HepG2 (cell line): ENCODE measurements at regions not wholly inside any gene's neighbourhood (a gene's known extent, or its start where the extent isn't known, plus 50 kb on each side); places are given as distances from the start of the nearest gene placed in this dataset.

ENCODE experiments used
- ATAC-seq: fragments of 200-7000 bp; cut with Tn5 transposase; 3 replicates; pipeline ENCODE4 v1.9.1; 2020; ENCODE audit warnings: mild to moderate bottlenecking, moderate library complexity
- BruUV-seq: library from RNA; stranded (reverse); fragments of 400-500 nt; replicated peaks from 2 replicates; lab custom pipeline; 2021; lab: Mats Ljungman, UMichigan
- CTCF ChIA-PET: fragments of 300-600 bp; formaldehyde crosslinking; extraction: SDS; loops from one replicate; lab custom pipeline; 2021; ENCODE audit warnings: low total read pairs, inconsistent platforms, low intra/inter-chr PET ratio; lab: Yijun Ruan, JAX
- POLR2A ChIA-PET: fragments of 350-600 bp; sonication (Branson Sonifier 250); formaldehyde crosslinking; loops from one replicate; lab custom pipeline; 2020; ENCODE audit warnings: antibody characterized with exemption, inconsistent platforms; lab: Yijun Ruan, JAX
- DNase-seq: peaks from one replicate; pipeline ENCODE4 v3.0.0-alpha.2; 2015; ENCODE audit warnings: low spot score
- FAIRE-seq: peaks from 3 replicates; lab custom pipeline; 2011; peaks lifted over from hg19 to GRCh38; lab: Jason Lieb, UNC
- H2AFZ ChIP-seq: one replicate; pipeline ENCODE4 v1.6.1; 2011; ENCODE audit warnings: low read length, inconsistent platforms
- H3K27ac ChIP-seq: fragments of 300-600 bp; 3 replicates; pipeline ENCODE4 v1.8.0; 2011; ENCODE audit warnings: mixed run types, mild to moderate bottlenecking, mixed read lengths, low read length, inconsistent platforms; ENCODE audit not compliant: insufficient read depth; ENCODE audit errors: extremely low read length
- H3K27me3 ChIP-seq, 2 experiments: fragments of 200-600 bp in 1 of 2; 2 replicates in 1 of 2; 3 replicates in 1 of 2; pipeline versions ENCODE4 v1.6.0 to v1.8.0; 2011; ENCODE audit warnings: low read length in 2 of 2, mild to moderate bottlenecking in 2 of 2, moderate library complexity in 2 of 2, inconsistent platforms in 1 of 2; ENCODE audit not compliant: insufficient read depth in 2 of 2, control insufficient read depth in 1 of 2
- H3K36me3 ChIP-seq, 2 experiments: fragments of 200-600 bp in 1 of 2; replicated peaks in 1 of 2; 2 replicates in 1 of 2; 3 replicates in 1 of 2; pipeline versions ENCODE4 v1.5.1 to v1.8.0; 2011; ENCODE audit warnings: low read length in 2 of 2, inconsistent platforms in 1 of 2; ENCODE audit not compliant: insufficient read depth in 2 of 2, control insufficient read depth in 1 of 2
- H3K4me1 ChIP-seq: 2 replicates; pipeline ENCODE4 v1.5.1; 2012; ENCODE audit warnings: low read length, inconsistent platforms; ENCODE audit not compliant: insufficient read depth
- H3K4me2 ChIP-seq: 2 replicates; pipeline ENCODE4 v1.6.0; 2011; ENCODE audit warnings: low read depth, low read length, inconsistent platforms
- H3K4me3 ChIP-seq, 3 experiments: fragments of 200-600 bp in 1 of 3; sonication (generic), shearing (Covaris generic) in 1 of 3; replicated peaks in 1 of 3; 2 replicates each; pipeline ENCODE4 v1.5.1; 2011 to 2016; ENCODE audit warnings: low read length in 3 of 3, inconsistent platforms in 2 of 3, low read depth in 2 of 3, mild to moderate bottlenecking in 2 of 3, control low read depth in 1 of 3, mixed read lengths in 1 of 3; ENCODE audit not compliant: insufficient read depth in 1 of 3
- H3K79me2 ChIP-seq: one replicate; pipeline ENCODE4 v1.6.1; 2011; ENCODE audit warnings: low read length, inconsistent platforms; ENCODE audit not compliant: insufficient read depth
- H3K9ac ChIP-seq: 2 replicates; pipeline ENCODE4 v1.6.0; 2011; ENCODE audit warnings: mild to moderate bottlenecking, low read depth, low read length, inconsistent platforms; ENCODE audit not compliant: insufficient read depth
- H3K9me3 ChIP-seq: 2 replicates; pipeline ENCODE4 v1.5.1; 2012; ENCODE audit warnings: mild to moderate bottlenecking, low read length
- H4K20me1 ChIP-seq: 2 replicates; pipeline ENCODE4 v1.6.0; 2011; ENCODE audit warnings: inconsistent platforms, mild to moderate bottlenecking, low read length, moderate library complexity; ENCODE audit not compliant: insufficient read depth
- AGO2 ChIP-seq: fragments of 200-400 bp; formaldehyde crosslinking; optimal IDR thresholded peaks from 2 replicates; pipeline ENCODE3; 2017; ENCODE audit warnings: mild to moderate bottlenecking, low read depth, low read length, moderate library complexity
- FOXK2 ChIP-seq: fragments of 450-650 bp; IDR thresholded peaks from 2 replicates; pipeline ENCODE4 v1.6.1; 2016
- KMT2B ChIP-seq: IDR thresholded peaks from 2 replicates; pipeline ENCODE4 v1.6.1; 2016; ENCODE audit warnings: missing genetic modification reagents, missing compliant biosample characterization
- PAWR ChIP-seq: sonication (generic); formaldehyde crosslinking; IDR thresholded peaks from 2 replicates; pipeline ENCODE4 v1.4.0; 2020; ENCODE audit warnings: missing genetic modification reagents, mild to moderate bottlenecking, borderline replicate concordance
- ZNF687 ChIP-seq: sonication (generic); formaldehyde crosslinking; IDR thresholded peaks from 2 replicates; pipeline ENCODE4 v1.5.1; 2020; ENCODE audit warnings: mild to moderate bottlenecking, missing genetic modification reagents, moderate library complexity
- WGBS: methylation state at CpG from one replicate; pipeline ENCODE4 v1.1.6; 2017; ENCODE audit warnings: low lambda C conversion rate; 5-methylcytosine and 5-hydroxymethylcytosine counted together
- in situ Hi-C: cut with HindIII; loops from 2 replicates; pipeline ENCODE4 v1.10.0; 2017; ENCODE audit warnings: low pct_unique_long_range_greater_than_20kb; ENCODE audit not compliant: extremely low pct_ligation_motif_present
- intact Hi-C: fragments of 100-400 bp; cut with micrococcal nuclease; formaldehyde crosslinking; loops from one replicate; pipeline ENCODE4 v1.10.0; 2022; ENCODE audit not compliant: unreplicated experiment
- TF ChIP-seq, protein P1 (sequence below): IDR thresholded peaks from 2 replicates; pipeline ENCODE4 v1.4.0; 2020; ENCODE audit warnings: mild to moderate bottlenecking, missing genetic modification reagents

DNA sequence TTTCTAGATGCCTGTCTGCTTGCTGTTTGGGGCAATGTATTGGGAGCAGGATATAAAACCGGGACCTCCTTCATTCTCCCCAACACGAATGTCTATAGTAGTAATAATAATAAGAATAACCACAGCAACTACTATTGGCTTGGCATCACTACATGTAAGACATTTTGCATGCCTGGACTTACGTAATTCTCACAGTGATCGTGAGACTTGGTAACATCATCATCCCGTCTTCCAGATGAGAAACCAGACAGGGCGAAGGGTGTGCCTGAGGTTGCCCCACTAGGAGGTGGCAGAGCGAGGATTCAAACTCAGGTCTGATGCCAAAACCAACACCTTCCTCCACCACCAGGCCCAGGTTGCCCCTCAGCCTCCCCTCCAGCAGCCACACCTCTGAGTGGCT lies 185.1 kb downstream of the RGS3 start (continued):
- TF ChIP-seq, protein P1, sequence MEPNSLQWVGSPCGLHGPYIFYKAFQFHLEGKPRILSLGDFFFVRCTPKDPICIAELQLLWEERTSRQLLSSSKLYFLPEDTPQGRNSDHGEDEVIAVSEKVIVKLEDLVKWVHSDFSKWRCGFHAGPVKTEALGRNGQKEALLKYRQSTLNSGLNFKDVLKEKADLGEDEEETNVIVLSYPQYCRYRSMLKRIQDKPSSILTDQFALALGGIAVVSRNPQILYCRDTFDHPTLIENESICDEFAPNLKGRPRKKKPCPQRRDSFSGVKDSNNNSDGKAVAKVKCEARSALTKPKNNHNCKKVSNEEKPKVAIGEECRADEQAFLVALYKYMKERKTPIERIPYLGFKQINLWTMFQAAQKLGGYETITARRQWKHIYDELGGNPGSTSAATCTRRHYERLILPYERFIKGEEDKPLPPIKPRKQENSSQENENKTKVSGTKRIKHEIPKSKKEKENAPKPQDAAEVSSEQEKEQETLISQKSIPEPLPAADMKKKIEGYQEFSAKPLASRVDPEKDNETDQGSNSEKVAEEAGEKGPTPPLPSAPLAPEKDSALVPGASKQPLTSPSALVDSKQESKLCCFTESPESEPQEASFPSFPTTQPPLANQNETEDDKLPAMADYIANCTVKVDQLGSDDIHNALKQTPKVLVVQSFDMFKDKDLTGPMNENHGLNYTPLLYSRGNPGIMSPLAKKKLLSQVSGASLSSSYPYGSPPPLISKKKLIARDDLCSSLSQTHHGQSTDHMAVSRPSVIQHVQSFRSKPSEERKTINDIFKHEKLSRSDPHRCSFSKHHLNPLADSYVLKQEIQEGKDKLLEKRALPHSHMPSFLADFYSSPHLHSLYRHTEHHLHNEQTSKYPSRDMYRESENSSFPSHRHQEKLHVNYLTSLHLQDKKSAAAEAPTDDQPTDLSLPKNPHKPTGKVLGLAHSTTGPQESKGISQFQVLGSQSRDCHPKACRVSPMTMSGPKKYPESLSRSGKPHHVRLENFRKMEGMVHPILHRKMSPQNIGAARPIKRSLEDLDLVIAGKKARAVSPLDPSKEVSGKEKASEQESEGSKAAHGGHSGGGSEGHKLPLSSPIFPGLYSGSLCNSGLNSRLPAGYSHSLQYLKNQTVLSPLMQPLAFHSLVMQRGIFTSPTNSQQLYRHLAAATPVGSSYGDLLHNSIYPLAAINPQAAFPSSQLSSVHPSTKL (CRISPR knock-in tag), result no peak
- TF ChIP-seq AGO2 (no peak), KMT2B (CRISPR knock-in tag) (no peak), PAWR (no peak)

DNA sequence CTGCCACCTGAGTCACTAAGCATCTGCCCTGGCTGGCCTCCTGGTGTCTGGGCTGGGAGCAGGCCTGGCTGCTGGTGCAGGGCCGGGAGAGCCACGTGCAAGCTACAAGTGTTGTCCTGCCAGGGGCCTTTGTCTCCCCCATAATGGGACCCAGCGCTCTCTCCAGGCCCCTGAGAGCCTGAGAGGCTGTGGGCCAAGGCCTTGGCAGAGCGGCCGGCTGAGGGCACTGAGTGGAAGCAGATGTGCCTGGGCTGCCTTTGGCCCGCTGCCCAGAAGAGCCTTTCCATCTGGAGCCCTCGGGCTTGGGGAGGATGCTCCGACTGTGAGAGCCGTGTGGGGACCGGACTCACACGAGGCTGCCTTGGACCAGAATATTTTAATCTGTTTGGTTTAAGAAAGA lies 185.5 kb downstream of the RGS3 start:
- Histone ChIP-seq H3K4me2 (no peak overlapping the region), H3K9me3 (no peaks in the 10 kb centered on the region), H4K20me1 (no peaks in the 10 kb centered on the region), H3K79me2 (no peaks in the 10 kb centered on the region), H2AFZ (no peak overlapping the region), H3K4me1 (peaks cover 87% of the 10 kb centered on the region), H3K4me3 (no peak overlapping the region), H3K27ac (no peak overlapping the region), H3K9ac (no peak overlapping the region), H3K36me3 (no peaks in the 10 kb centered on the region), H3K27me3 (no peaks in the 10 kb centered on the region; a peak in 1 of 5 replicates)
- ChIA-PET CTCF (no interaction called here), POLR2A (interaction anchor here (1.6 kb wide), 1 partner anchor 14 kb away, joined by 6 read pairs; no protein-coding TSS in a partner anchor)
- no TSS peak for BruUV-seq
- 92% methylated on average over 7 of the region's 11 CpGs for WGBS
- DNase-seq (no peak), ATAC-seq (no peak), FAIRE-seq (no peak)
- in situ Hi-C loops, result no loop called here
- intact Hi-C loops, result no loop called here
- TF ChIP-seq FOXK2 (no peak), ZNF687 (CRISPR knock-in tag) (peak; percentile 46; the same call in 1 of the 2 replicates)
